ENCODE measurements at regions not wholly inside any gene's neighbourhood (a gene's known extent, or its start where the extent isn't known, plus 50 kb on each side); places are given as distances from the start of the nearest gene placed in this dataset.
"Not testable (repeated sequence)": the region's sequence is repeated elsewhere in the genome, so short reads cannot be mapped to it uniquely, and the experiment has no call there.

- DNase-seq, result no peak
These were observed 856.8 kb downstream of the OTOL1 start for GRCh38 chr3:162353414-162353813.

DNA sequence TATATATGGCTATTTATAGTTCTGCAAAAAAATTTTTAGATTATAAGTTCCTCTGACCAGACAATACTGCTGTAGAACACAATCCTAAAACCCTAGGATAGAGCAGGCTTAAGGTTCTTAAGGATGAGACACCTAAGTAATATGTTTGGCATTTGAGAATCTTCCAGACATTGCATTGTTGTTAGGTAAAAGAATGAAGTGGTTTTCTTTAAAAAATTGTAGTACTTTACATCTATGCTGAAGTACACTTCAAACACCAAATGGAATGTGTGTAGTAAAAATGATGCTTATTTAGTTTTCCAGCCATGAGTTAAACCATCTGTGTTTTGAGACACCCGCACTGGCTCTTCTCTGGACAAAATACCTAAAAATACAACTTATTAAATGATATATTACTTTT, 857.7 kb downstream of the OTOL1 start:
- DNase-seq, result no peak

GRCh38 chr3:162365066-162365719, 868.6 kb downstream of the OTOL1 start:
- no peak for DNase-seq

DNA sequence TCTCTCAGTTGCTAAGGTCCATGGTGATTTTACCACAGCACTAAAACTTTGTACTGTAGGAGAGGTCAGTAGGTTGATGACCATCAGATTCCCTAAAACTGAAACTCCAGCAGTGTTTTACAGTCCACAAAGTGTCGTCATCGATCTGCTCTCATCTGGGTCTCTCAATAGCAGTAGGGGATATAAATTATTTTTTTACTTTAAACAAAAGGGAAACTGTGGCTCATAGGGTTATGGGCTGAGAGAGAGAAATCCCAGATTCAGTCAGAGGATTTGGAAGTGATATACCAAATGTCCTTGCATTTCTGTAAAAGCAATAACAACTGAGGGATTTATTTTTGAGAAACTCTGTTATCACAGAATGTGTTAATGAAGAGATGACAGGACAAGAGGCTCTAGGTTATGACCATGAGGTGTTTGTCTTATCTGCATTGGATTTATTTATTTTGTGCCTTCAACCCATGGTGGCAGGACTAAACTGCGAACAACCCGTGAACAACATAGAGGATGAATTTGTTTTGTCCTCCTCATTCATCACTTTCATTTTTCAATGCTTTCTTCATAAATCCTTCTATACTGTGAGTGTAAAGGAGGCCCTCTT, 869.7 kb downstream of the OTOL1 start:
- no peak for DNase-seq

- no peak for DNase-seq
These were observed 871.0 kb downstream of the OTOL1 start for GRCh38 chr3:162367429-162368260.

GRCh38 chr3:162368417-162368816, 871.8 kb downstream of the OTOL1 start:
- no peak for DNase-seq

DNA sequence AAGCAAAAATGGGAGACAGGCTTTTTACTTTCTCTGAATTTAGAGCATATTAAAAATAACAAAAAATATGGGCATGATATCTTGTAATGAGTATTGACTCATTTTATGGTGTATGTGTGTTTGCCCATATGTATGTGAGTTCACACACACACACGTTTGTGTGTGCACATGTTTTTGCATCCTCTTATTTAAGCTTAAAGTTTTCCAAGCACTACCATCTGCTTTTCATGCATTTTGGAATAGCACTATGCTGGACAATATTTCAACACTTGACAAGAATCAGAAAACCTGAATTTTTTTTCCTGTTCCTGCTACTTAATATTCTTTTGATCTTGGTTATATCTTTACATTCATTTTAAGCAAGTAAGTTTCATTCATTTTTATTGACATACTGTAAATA, 872.7 kb downstream of the OTOL1 start:
- no peak for DNase-seq

- no peak for DNase-seq
These were observed 873.5 kb downstream of the OTOL1 start for GRCh38 chr3:162370141-162370540.

- no peak for DNase-seq
These were observed 880.2 kb downstream of the OTOL1 start for GRCh38 chr3:162376761-162377160.

- no peak for DNase-seq
These were observed 881.0 kb downstream of the OTOL1 start for GRCh38 chr3:162377608-162378007.

- DNase-seq, result no peak
These were observed 888.8 kb downstream of the OTOL1 start for GRCh38 chr3:162385387-162385786.

DNA sequence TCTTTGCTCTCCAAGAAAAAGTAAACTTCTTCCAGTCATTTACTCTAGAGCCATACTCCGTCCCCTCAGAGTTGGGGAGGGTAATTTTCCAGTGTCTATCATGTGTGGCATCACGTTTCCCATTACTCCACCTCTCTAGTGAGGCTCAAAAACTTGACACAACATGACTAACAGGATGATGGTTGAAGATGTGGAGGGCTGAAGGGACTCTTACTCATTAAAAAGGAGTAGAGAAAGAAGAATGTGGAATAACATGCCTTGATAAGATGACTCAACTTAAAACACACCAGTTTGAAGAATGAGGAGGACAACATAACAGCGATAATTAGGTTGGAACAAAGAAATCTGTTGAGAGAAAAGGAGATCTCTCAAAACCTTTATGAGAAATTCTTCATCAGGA, 894.3 kb downstream of the OTOL1 start:
- DNase-seq, result no peak

- no peak for DNase-seq
These were observed 894.7 kb downstream of the OTOL1 start for GRCh38 chr3:162391301-162391700.

DNA sequence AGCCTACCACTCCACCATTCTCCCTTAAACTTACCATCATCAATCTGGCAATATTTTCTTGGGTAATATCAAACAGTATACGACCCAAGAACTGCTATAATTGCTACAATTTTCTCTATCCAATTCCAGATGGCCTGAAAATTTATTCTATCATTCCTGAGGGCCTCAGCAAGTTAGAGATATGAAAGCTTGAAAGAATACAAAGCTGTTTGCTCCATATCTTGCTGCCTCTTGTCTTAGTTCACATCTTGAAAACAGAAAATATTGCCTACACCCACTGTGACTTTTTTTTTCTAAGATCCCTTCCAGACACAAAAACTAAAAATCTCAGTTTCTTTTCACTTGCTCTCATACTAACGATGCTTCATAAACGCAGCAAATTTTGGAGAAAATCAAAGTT, 898.9 kb downstream of the OTOL1 start:
- DNase-seq, result no peak

- no peak for DNase-seq
These were observed 901.9 kb downstream of the OTOL1 start for GRCh38 chr3:162398554-162398953.

GRCh38 chr3:162400697-162401096, 904.1 kb downstream of the OTOL1 start:
- no peak for DNase-seq

- not testable (repeated sequence) for DNase-seq
These were observed 914.9 kb downstream of the OTOL1 start for GRCh38 chr3:162411556-162411955.

DNA sequence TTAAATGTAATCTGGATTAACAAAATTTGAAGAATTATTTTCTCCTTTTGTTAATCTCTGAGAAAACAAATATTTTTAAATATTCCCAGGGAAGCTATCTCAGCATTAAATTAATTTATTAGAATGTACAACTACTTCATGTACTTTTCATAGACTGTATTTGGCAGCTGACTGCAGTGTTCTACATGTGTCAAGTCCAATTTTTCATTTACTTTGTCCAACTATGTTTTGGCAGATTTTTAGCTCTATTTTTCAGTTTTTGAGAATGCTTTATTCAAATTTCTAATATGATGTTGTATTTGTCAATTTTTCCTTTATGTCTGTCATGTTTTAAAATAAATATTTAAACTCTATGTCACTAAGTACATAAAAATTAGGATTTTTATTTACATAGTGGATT, 925.1 kb downstream of the OTOL1 start:
- no peak for DNase-seq

- DNase-seq, result no peak
These were observed 931.6 kb downstream of the OTOL1 start for GRCh38 chr3:162428192-162428591.

DNA sequence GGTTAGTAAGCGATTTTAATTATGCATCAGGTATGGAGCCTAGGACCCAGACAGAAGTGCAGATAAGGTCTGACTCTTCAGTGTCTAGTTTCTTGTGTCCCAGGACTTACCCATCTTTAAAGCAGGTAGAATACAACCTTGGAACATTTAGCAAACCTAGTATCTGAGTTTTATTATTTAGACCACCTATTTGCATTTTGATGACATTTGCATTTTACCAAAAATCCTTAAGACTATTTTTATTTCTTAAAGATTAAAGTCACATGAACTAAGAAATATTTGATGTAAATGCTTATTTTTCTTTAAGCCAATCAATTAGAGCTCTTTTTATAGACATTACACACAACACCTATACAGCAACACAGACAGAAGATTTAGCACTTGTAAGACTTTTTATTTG, 939.1 kb downstream of the OTOL1 start:
- no peak for DNase-seq

DNA sequence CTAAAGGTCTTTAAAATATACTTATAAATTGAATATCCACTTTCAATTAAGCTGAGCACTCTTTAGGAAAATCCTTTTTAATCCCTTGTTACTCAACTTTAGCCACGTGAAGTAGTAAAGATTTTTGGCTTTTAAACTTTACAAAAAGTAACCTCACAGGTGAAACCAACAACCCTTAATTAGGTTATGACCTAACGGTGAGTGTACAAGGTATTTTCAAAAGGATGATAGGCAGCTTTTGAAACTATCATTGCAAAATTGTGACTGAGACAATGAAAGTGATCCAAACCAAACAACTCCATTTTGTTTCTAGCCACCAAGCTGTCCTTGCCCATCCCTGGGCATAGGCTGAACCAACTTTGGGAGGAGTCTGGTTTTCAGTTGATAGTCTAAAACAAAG, 940.2 kb downstream of the OTOL1 start:
- DNase-seq, result no peak

DNA sequence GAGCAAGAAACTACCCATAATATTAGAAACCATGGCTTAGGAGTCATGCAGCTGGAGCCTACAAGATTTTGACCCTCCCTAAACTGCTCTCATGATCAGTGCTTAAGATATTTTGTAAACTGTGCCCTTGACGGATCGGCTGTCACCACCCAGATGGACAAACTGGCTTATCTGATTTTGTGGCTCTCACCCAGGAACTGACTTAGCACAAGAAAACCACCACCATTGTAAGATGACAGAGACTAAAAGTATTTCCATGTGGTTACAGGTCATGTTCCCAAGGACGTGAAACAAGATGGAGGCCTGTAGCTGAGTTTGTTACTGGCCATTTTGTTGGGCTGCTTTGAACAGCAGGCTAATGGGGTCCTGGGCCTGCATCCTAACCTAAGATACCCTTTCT, 940.9 kb downstream of the OTOL1 start:
- no peak for DNase-seq

- no peak for DNase-seq
These were observed 945.1 kb downstream of the OTOL1 start for GRCh38 chr3:162441716-162442115.

- no peak for DNase-seq
These were observed 946.8 kb downstream of the OTOL1 start for GRCh38 chr3:162443376-162443775.

All from NCI-H1048 (cell line).